HG03439 (cell line): ENCODE measurements at regions not wholly inside any gene's neighbourhood (a gene's known extent, or its start where the extent isn't known, plus 50 kb on each side); places are given as distances from the start of the nearest gene placed in this dataset.

Experiments
- ATAC-seq: cut with Tn5 transposase; IDR thresholded peaks from one replicate; pipeline ENCODE4 v1.9.1; 2021; ENCODE audit warnings: mild to moderate bottlenecking, moderate library complexity; ENCODE audit not compliant: unreplicated experiment

DNA sequence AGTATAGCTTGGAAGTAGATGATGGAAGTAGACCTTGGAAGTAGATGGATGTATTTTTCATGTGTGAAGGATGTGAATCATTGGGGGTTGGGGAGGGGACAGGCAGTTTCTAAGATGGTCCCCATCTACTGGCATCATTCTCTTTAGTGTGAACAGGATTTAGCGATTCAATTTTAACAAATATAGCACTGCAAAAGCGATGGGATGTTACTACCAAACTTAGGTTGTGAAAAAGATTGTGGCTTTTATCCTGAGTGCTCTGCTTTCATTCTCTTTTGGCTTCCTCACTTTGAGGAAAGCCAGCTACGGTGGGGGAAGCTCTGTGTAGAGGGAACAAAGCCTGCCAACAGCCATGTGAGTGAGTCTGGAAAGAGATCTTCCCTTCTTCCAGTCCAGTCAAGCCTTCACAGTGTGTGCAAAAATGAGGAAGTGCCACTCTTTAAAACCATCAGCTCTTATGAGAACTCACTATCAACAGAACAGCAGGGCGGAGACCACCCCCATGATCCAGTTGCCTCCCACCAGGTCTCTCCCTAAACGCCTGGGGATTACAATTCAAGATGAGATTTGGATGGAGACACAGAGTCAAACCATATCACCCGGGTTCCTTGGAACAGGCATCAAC lies 441.4 kb downstream of the SH3GL2 start:
- no peak for ATAC-seq

DNA sequence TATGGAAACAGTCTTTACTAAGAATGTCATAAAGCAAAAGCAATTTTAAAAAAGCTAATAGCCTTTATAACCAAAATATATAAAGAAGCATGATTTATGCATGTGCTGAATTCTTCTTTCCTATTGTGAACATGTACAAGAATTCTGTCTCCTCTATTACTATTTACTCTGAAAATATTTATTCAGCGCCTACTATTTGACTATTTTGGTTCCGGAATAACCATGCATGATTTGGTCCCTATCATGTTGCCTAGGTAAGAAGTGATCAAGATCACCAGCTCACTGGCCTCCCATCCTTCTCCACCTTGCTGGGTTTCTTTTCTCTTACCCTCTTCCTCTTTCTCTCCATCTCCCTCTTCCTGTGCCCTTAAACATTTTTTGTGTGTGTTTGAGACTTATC lies 443.8 kb downstream of the SH3GL2 start:
- no peak for ATAC-seq

DNA sequence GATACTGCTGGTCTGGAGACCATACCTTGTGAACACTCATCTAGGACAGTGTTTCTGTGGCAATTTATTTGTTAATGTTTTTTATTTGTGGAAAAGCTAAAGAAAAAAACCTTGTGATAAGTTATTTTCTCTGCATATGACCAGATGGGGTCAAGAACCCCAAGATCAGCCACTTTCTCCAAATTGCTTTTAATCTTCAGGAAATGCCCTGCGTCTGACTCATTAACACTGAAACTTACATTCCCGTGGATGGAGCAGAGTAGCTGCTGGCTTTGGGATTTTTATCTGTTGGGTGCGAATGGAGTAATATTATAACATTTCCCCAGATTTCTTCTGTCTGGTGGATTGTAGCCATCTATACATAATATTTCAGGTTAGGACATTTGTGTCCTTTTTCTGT lies 444.5 kb downstream of the SH3GL2 start:
- ATAC-seq = no peak

GRCh38 chr9:18032636-18033035 lies 441.3 kb upstream of the ADAMTSL1 start:
- ATAC-seq = no peak

DNA sequence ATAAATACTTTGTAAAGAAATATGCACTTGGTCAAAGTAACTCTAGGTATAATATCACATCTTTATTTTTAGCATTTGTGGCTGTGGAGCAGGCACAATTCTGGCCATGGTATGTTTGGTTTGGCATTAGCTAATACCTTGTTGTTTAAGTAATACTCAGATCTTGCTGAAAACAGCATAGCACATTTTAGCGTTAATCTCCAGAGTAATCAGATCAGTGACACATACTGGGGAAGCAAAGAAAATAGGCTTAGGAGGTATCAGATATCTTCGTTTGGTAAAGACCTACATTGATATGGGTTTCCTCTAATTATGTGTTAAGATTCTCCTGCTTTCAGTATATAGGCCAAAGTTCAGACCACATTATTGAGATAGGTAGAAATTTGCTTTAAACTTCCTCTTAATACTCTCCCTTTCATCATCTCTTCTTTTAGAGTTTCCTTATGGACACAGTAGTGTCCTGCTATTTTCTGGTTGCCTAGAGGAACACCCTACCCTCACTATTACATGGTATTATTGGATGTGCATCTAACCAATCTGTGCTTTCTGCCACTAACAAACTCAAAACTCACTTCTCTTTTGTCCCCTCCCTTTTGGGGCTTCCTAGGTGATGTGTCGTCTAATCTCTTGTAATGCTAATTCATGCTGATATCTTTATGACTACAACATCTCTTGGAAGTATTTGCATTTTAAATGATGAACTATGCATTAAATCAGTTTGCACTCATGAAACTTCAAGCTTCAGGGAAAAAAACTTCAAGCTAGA lies 437.3 kb upstream of the ADAMTSL1 start:
- no peak for ATAC-seq

- ATAC-seq = no peak
These were observed 436.0 kb upstream of the ADAMTSL1 start for GRCh38 chr9:18037981-18038380.

DNA sequence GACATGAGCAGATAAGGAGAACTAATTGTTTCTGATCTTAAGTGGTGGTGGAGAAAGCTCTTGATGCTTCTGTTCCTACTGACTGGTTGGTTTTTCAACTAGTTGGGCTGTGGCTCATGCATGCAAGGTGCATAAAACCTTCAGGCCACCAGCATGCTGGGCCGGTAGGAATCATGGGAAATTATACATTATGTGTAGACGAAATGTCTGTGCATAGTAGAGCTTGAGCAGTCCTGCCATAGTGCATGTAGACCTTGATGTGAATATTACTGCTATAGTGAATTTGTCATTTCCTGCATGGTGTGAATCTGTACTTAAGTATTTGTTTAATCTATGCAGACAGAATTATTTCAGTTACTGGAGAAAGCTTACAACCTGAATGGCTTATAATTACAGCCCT lies 433.6 kb upstream of the ADAMTSL1 start:
- no peak for ATAC-seq

GRCh38 chr9:18043978-18044377 lies 430.0 kb upstream of the ADAMTSL1 start:
- no peak for ATAC-seq

- ATAC-seq = no peak
These were observed 428.6 kb upstream of the ADAMTSL1 start for GRCh38 chr9:18045326-18045725.

DNA sequence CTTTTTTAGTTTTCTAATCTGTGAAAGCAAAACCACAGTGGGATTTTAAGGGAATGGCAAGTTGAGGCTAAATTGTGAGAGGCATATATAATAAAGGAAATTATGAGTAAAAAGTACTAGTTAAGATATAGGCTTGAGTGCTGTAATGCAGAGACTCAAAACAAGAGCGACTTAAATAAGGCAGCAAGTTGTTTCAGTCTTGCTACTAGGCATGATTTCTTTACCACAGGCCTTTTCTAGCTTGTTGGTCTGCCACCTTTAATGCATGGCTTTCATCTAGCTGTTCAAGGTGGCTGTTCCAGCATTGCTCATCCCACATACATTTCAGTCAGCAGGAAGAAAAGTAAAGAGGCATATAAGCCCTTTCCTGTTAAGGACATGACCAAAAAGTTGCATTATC lies 427.9 kb upstream of the ADAMTSL1 start:
- no peak for ATAC-seq

GRCh38 chr9:18051638-18052037 lies 422.3 kb upstream of the ADAMTSL1 start:
- ATAC-seq = no peak

GRCh38 chr9:18052060-18052459 lies 421.9 kb upstream of the ADAMTSL1 start:
- ATAC-seq = no peak

GRCh38 chr9:18056269-18056992 lies 417.5 kb upstream of the ADAMTSL1 start:
- peak; percentile 30 for ATAC-seq

DNA sequence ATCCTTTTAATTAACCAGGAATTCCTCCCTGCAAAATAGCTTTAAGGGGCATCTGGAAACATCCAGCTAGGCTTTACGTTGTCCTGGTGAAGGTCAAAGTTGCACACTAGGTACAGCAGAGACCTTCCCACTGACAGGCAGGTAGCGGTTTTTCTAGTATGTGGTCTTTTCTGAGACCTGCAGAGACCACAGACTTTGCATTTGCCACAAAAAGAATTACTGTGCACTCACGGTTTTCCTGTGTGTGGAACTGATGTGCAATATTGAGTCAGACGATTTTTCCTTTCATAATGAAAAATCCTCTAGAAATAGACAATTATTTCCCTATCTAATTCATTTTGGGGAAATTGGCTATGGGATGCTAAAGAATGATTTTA lies 417.0 kb upstream of the ADAMTSL1 start:
- peak; percentile 93 for ATAC-seq

DNA sequence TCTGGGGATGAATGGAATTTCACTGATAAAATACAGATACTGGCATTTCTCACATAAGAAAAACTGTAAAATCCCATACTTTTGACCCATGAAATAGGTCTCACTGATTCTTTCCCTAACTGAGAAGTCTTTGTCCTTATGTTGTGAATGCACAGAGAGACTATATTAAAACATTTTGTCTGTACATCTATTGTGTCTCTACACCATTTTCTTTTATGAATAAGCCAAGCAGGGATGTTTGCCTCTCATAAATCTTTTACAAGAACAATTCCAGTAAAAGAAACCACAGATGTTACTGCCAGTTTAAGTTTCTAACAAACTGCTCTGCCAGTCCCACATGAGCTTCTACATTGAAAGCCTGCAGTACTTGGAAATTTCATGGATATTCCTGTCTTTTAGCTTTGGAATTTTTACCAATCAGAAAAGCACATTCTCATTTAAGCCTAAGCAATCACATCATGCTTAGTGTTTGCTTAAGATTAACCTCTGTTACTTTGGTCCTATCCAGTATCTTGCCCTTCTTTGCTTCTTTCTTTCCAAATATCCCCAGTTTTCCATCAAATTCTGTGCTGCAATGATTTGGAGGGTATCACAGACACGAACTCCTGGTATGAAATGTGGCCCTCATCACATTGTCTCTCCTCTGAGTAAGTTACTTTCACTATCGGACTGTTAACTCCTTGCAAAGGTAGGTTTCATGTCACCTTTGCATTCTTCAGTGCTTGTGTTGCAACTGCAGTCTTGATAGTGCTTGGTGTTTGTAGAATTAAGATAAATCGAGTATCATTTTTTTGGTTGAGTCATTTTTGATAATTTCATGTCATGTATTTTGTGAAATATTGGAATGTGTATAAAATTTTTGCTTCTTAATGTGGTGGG lies 415.1 kb upstream of the ADAMTSL1 start:
- no peak for ATAC-seq

- ATAC-seq = no peak
These were observed 414.5 kb upstream of the ADAMTSL1 start for GRCh38 chr9:18059447-18059846.

- ATAC-seq = no peak
These were observed 413.6 kb upstream of the ADAMTSL1 start for GRCh38 chr9:18060269-18060934.

GRCh38 chr9:18061332-18061731 lies 412.6 kb upstream of the ADAMTSL1 start:
- ATAC-seq = no peak

DNA sequence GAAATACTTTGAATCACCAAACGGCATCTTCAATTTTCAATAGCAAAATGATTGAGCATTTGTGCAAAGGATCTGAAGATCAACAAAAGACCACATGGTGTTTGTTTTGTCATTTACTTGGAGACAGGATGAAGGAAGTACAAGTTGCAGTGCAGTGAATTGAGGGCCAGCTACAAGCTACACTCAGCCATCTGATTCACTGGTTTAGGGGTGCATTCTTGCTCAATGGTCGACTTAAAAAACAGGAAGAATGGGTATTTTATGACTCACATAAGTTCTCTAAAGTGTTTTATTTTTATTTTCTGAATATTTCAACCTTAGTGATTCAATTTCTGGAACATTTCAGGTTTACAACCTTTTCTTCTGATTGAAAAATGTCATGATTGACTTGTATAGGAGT lies 412.1 kb upstream of the ADAMTSL1 start:
- no peak for ATAC-seq

DNA sequence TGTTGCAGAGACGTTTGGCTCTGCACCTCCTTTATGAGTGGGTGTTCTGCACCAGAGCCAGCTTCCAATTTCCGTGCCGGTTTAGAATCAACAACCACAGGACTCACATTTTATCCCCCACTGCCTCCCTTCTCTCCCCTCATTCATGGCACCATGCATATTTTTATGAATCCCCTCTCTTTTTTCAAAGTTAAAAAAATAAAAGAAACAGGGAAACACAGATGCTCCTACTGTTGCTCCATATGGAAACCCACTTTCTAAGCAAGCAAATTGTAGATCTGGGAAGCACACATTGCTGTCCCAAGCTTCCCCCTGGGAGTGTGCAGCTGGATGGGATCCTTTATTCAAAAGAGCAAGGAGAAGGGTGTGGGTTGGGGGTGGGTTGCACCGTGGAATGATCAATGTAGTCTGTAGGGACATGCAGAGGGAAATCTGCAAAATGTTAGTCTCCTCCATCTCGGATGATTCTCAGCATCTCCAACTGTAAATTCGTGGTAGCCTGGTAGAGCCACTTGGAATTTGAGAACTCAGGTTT lies 410.0 kb upstream of the ADAMTSL1 start:
- no peak for ATAC-seq
